Globus pallidus (tissue), 1 donor: ENCODE measurements at regions not wholly inside any gene's neighbourhood (a gene's known extent, or its start where the extent isn't known, plus 50 kb on each side); places are given as distances from the start of the nearest gene placed in this dataset.

Source experiments
- DNase-seq: peaks from one replicate; pipeline ENCODE4 v3.0.0-alpha.2; 2015; ENCODE audit warnings: low spot score

DNA sequence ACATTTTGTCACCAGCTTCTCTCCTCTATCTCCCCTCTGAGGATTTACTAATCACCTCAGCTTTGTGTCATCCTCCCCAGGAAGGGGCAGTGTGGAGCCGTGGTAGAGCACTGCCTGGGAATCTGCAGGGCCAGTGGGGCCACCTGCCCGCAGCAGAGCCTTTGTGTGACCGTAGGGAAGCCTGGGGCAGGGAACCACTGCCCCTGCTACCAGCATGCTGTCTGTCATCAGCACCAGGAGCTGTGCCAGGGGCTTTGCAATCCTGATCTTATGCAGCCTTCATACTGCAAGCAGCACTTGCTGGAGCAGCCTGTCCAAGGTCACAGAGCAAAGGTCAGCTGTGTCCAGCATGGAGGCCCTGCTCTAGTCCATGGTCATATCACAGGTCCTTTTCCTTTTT lies 170.2 kb upstream of the IL12A start:
- DNase-seq = no peak

DNA sequence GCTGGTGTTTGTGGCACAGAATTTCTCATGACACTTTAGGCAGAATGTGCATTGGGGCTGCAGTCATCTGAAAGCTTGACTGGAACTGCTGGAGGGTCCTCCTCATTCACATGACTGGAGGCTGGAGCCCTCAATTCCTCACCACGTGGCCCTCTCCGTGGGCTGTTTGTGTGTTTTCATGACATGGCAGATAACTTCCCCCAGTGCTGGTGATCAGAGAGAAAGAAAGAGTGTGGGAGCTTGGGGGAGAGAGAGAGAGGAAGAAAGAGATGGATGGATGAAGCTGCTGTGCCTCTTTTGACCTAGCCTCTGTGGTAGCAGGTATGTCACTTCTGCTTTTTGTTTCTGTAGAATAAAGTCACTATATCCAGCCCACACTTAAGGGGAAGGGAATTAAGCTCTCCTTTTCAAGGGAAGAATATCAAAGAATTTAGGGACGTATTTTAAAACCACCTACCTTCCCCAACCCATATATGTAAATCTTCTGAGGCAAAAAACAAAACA lies 169.6 kb upstream of the IL12A start:
- DNase-seq = no peak

DNA sequence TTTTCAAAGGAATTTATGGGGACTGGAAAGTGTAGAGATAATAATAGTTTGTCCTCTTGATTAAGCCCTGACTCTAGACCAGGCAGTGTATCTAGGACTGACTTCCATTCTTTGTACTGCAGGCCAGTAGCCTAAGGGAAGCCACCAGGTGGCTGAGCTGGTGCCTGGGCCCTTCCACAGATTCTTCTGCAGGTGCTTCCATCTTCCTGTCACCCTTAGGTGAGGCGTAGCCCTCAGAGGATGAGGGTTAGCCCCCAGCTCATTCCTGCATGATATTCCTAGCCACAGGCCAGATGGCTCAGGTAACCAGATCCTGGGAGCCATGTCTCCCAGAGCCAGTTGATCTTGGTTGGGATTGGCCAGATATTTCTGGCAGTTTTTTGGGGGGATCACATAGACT lies 169.0 kb upstream of the IL12A start:
- no peak for DNase-seq

DNA sequence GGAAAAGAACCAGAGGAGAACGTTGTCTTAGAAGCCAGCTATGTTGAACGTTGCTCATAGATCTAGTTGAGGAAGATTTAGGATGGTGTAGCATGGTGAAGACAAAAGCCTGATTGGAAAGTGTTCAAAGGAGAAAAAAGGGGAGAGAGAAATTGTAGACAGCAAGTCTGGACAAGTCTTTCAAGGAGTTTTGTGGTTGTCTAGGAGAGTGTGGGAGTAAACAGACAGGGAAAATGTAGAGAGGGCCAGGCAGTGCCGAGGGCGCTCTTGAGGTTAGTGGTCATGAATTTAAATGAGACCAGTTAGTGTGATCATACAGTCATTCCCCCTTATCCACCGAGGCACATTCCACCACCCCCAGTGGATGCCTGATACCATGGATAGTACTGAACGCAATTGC lies 167.5 kb upstream of the IL12A start:
- DNase-seq = no peak

DNA sequence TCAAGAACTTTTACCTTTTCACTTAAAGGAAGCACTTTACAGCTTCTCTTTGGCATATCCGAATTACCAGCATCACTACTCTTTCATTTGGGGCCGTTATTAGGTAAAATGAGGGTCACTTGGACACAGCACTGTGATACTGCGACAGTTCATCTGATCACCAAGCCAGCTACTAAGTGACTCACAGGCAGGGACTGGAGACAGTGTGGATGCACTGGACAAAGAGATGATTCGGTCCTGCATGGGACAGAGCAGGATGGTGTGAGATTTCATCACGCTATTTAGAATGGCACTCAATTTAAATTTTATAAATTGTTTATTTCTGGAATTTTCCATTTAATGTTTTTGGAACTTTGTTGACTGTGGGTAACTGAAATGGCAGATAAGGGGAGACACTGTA lies 166.9 kb upstream of the IL12A start:
- no peak for DNase-seq

DNA sequence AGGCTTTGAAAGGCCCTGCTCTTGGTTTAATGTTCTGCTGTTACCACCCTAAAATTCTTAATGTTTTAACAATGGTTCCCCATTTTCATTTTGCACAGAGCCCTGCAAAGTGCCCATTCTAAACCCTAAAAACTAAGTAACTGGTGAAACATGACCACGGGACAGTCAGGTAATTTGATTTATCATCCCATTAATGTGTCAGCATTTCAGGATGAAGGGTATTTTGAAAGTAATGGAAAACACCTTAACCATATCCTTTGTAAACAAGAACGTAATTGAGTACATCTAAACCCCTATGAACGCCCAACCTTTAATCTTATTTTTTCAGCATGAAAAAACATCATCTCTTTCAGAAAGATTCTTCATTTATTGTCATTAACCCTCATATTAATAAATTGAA lies 164.9 kb upstream of the IL12A start:
- no peak for DNase-seq

DNA sequence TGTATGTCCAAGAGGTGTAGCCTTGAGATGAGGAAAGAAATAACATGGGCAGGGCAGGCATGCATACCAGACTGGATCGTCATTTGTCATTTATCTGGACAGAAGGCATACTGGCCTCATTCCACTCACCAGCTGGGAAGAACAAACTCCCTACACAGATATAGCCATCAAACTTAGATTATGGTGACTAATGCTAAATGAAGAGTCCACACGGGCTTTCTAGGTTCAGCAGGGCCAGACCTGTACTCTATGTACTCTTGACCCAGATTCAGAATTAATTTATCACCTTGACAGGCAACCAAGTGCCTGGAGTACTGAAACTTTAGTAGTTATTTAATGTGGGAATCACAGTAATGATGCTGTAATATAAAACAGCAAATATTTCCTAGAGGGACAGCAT lies 164.3 kb upstream of the IL12A start:
- DNase-seq = no peak

DNA sequence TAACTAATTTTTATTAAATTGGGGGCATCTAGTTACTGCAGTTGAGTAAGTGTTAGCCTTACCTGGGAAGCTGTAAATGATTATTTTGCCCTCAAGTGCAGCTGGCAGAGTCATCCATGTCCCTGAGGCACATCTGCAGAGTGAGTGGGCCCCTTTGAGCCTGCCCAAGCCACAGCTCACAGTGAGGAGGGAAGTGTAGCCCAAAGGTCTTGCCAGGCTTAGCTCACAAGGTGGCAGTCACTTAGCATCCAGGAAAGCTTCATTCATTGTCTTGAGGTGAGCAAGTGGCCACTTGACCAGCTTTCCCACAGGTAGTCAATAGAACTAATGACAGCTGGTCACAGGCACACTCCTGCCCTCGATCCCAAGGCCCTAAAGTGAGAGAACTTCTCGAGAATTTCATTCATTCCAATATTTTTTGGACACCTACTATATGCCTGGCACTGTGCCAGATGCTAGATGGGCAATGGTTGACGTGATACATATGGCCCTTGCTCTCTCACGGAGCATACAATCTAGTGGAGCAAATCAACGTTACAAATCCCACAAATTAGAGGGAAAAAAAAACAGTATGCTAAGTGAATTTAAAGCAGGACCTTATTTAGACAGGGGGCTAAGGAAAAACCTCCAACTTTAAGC lies 163.3 kb upstream of the IL12A start:
- DNase-seq = no peak

DNA sequence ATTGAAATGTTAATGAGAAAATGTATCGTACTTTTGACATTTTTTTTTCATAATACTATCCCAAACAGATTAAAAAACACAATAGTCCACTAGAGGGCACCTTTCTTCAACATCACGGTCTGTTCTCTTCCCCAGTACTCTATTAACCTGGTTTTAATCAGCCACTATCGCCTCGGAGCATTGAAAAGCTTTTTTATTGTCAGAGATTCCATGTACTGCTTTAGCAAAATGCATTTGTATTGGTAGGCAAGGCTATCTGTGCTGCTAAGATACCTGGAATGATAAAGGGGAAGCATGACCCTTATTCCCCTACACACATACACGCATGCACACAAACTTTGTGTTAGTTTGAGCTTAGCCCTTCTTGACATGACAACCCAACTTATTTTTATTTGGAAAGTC lies 160.1 kb upstream of the IL12A start:
- DNase-seq = peak; percentile 70

DNA sequence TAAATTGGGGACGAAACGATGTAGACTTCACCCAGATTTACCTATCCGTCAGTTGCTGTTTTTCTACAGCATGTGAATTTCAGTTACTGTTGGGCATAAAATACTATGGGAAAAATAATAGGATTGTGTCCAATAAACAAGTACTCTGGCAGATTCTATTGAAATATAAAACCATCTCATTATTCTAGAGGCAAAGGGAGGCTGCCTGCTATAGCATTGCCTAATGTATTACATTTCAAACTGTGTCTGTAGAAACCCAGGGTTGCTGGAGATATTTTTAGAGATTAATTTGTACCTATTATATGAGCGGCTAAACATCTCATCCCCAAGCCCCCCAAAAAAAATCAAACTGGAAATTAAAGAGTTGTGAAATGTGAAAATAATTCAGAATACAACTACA lies 159.6 kb upstream of the IL12A start:
- DNase-seq = no peak

DNA sequence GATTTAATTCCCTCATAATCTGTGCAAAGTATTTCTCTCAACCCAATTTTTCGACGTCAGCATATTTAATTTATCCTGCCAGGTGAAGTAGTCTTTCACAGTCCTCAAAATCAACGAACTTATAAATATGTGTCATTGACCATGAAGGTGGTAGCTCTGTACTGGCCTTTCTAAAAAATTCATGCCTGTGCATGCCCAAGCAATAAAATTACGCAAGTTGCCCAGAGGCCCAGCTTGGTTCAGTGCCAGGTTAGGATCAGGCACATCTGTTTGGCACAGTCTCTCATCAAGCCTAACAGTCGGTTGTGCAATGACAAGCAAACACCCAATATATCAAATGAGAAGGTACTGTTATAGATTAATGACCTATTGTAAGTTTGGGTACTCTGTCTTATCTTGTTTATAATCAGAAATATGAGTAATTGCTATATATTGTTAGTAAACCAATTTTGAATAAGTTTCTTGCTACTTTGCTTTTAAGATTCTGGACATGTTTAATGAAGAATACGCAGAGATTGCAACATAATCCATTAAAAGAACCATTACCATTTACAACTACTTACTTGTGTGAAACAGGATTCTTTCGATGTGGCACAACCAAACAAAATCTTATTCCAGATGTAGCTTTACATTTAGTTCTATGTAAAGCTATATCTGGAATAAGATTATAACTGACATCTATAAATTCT lies 159.0 kb upstream of the IL12A start:
- DNase-seq = peak; percentile 73

DNA sequence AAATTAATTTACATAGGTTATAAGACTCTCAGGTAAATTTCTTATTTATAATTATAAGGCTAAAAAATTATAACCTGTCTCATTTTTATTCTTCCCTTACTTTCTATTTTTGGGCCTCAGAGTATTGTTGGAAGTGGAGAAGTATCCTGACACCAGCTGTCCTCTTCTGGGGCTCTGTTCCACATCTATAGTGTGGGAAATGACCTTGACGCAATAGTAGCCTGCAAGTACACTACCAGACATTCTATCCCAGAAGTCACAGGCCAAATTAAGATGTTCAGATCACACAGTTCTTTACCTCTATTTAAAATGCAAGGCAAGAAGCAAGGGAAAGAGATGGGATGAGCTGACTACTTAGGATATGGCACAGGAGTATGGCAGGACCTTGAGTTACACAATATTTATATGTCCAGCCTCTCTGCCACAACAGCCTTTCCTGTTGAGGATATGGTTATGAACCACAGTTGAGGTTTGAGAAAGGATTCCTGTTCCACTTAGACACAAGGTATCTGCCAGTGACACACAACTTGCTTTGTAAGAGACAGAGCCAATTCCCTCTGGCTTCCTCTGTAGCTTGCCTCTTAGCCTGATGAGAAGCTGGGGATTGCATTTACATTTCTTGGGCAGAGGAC lies 158.0 kb upstream of the IL12A start:
- DNase-seq = no peak

DNA sequence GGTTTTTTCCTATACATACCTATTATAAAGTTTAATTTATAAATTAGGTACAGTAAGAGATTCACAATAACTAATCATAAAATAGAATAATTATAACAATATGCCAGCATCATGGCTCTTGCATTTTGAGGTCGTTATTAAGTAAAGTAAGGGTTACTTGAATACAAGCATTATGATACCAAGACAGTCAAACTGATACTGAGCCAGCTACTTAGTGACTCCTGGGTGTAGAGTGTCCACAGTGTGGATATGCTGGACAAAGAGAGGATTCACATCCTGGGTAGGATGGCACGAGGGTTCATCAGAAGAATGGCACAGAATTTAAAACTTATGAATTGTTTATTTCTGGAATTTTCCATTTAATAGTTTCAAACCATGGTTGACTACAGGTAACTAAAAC lies 157.2 kb upstream of the IL12A start:
- DNase-seq = no peak

DNA sequence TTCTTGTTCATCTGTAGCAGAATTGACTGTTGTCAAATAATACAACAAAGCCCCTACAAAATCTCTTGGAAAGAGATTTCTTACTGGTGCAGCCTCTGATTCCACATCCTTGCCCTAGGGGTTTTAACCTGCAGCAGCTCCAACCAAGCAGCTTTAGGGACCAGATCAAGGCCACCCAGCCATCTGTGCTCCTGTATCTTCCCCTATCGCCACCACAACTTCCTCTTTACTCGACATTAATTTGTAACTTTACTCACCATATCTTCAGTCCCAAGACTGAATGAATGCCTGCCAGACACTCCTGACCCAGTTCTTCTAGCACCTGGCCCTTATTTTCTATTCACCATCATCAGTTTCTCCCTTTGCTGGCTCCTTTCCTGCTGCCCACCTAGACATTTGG lies 156.6 kb upstream of the IL12A start:
- no peak for DNase-seq

DNA sequence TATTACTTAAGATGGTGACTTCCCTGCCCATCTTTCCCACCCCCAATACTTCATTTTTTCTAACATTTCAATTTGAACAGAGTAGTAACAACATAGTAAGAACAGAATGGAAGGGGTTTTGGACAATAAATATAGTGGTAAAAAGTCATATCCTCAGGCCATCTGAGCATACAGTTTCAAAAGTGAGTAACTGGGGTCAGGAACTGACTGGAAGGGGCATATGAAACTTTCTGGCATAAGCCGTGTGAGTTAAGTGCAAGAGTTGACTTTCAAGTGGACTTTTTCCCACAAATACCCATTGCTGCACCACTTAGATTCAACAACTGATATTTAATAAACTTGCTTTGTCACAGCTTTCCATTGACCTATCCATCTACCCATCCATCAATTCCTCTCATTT lies 153.5 kb upstream of the IL12A start:
- DNase-seq = no peak

DNA sequence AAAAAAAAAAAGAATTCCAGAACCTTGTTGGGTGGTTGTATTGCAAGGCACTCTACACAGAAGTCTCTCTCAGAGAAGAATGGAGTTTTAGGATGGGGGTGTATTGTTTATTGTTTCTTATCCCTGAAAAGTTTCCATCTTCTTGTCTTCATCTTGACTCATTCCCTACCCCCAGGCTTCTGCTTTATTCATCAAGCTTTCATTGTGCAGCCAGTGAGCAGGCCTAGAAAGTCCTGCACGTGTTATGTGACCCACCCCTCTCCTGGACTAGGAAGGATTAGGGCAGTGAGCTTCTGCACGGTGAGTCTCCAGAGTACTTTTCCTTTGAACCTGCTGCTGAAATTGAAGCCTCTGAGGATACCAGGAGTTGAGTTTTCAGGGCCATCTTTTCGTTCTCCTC lies 150.9 kb upstream of the IL12A start:
- no peak for DNase-seq

DNA sequence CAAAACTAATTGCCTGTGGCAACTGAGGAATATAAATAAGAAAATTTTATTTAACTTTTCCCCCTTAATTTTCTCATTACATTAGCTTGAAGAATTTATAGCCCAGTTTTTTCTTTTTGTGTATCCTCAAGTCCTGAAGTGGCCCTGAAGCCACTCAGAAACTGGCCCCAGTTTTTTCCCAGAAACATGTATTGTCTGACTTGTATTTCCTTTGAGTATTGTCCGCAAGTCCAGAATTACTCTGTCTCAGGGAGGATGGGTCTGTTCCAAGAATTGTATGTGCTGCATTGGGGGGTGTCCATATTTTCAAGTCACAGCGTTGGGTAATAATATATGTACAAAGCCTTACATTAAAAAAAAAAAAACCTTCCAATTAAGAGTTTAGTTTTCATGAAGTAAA lies 149.7 kb upstream of the IL12A start:
- DNase-seq = no peak

DNA sequence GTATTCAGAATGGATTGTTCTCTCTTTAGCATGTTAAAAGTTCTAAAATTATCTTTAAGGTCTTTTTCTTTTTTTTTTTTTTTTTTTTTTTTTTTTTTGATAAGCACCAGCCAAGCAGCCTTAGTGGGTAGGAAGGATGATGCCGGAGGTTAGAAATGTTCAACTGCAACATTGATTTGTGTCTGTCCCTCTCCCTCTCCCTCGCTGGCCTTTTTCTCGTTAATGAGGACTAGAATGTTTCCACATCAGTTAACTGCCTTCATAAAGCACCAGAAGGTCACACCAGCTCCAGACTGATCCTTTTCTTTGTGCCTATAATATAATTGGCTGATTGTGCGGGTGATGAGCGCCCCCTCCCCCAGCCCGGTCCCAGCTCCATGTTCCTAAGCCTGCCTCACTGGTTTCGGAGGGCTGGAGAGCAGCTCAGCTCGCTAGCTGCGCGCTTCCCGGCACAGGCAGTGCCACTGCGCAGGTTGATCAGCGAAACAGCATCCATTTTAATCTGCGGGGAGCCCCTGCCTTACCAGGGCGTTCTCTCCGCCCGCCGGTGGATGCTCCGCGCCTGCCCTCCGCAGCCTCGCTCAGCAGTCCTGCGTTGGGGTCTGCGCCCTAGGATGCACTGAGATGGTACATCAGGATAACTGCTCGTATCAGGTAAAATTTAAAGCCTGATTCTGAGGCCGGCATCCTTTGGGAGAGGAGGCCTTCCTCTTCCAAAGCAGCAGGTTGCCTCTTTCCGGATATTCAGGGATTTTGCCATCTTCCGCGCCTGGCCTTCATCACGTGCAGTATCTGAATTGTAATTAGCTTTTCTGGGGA lies 148.9 kb upstream of the IL12A start, which contains the start of gene SCHIP1:
Gene SCHIP1, plus strand, starts transcription at position 301 of the 819 bp plus-strand sequence.
- DNase-seq = peak; percentile 96

DNA sequence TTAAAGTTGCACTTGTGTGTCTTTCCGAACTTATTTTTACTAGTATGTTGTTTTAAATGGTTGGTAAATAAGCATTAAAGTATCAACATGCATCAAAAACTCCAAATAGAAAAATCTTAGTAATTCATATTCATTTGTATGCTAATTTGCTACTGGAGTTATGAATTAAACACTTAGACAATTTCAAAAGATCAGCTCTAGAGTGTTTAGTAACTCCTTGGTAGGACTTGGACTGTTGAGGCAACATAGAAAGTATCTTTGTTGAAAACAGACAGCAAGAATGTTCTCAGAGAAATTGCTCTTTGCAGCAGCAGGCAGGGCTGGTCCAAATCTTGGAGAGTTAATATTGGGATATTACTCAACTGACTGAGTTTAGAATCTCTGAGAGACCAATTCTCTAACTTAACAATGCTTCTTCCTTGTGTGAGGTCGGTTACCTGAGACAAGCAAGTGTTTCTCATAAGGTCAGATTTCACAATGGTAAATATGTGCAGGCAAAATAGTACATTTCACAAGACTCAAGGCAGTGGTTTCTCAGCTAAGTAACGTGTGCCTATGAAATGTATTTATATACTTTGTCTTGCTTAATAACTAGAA lies 147.8 kb upstream of the IL12A start:
- peak; percentile 74 for DNase-seq

DNA sequence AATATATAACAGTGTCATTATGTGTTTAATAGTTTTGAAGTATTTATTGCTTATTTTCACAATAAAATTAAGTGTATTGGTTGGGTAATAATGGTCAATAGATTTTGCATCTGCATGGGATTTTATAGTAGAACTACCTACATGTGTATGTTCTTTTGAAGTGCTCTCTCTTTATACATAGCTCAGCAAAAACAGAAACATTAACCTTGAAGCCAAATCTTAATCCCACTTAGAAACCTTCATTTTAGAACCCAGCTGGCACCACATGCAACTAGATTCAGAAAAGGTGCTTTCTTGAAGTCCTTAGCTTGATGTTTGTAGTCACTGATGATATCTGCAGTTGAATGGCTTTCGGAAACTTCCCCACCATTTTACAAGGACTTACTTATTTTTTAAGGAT lies 146.9 kb upstream of the IL12A start:
- no peak for DNase-seq

DNA sequence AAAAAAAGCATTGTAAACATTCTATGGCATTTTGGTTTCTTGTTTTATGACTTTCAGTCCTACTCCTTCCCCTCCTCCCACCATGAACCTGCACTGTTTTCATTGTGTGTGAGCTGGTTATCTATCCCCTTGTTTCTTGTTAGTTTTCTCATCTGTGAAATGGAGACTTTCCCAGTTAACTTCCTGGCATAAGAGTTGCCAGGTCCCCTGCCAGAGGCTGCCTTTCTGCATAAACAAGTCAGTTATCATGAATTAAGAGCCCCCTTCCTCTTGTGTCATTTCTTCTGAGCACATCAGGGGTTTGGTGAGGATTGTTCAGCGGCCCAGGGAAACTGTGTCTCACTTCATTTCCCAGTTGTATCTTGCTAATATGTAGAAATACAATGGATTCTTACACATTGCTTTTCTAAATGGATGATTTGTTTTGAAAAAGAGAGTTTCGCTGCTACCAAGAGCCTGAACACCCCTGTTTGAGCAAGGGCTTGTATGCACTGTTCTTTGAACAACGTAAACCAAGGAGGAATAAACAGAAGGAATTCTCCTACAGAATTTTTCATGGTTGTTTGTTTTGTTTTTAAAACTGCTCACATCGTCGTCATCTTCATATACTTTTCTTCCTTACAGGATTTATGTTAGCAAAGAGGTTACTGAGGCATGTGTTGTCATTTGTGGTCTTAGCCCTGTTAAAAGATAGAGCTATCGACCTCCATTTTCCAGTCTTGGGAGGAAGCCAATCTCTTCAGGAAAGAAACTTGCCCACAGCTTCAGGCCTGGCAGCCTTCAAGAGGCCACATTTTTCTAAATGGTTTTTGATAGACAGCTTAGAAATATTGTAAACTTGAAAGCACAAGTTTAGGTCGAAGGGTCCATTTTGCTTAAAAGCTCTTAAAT lies 144.6 kb upstream of the IL12A start:
- no peak for DNase-seq
